GM19351 (cell line): ENCODE measurements at regions not wholly inside any gene's neighbourhood (a gene's known extent, or its start where the extent isn't known, plus 50 kb on each side); places are given as distances from the start of the nearest gene placed in this dataset.

Experiments used
- ATAC-seq: cut with Tn5 transposase; IDR thresholded peaks from one replicate; pipeline ENCODE4 v1.9.1; 2021; ENCODE audit warnings: mild to moderate bottlenecking, moderate library complexity; ENCODE audit not compliant: unreplicated experiment

DNA sequence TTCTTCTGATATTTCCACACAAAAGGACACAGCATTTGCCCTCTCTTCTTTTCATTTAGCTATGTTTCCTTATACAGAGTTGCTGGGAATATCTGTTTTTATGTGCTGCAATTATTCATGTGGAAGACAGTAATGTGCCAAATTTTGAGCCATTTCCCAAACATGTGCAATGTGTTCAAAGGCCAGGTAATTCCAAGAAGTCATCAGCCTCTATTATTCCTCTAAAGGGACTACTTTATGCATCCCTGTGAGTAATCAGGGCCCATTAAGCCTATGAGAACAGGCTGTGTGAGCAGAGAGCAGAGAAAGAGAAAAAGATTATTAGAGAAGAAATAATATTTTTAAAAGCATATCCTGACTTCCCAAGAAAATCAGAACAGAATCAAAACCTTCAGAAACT is 107.6 kb upstream of the OSR1 start:
- ATAC-seq: no peak

DNA sequence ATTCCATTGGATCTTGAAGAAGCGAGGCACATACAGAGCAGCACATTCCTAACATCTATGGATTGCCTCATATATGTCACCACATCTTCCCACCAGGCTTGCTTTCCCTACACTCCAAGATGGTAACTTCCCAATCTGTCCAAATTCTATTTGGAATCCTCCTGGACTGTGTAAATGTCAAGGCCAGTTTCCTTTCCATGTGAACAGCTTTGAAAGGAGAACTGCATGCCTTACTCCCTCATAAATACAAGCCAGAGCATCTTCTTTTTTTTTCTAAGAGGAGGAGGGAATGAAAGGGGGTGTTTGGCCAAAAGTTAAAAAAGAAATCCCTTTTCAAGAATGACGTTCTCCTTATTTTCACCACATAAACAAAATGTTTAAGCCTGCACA is 103.8 kb upstream of the OSR1 start:
- ATAC-seq: no peak

DNA sequence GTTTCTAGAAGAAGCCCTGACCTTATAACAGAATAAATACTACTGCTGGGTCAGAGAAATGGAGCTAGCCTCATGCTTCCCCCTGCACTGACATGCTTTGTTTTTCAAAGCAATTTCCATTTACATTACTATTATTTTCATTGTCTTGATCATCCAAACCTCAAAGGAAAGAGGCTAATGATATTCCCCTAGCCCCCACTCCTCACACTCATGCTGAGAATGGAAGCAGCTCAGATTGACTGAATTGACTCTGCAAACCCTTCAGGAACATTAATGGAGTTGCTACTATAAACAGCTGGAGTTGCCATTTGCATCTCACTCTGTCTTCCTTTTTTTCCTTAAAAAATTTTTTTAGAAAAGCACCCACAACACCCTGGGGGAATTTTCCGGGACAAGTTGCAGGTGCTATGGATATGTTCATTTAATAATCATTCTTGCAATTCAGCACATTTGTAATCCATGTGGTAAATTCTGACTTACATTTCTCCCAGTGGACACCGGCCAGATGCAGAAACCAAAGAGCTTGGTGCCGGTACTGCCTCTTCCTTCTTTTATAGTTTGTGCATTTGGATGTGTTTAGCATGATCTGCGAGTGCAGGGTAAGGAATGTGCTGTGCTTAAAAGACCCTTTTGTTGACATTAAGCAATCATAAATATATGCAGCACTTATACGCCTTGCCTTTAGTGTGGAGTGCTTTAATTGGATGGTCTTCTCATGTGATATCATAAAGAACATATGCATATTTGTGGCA is 103.3 kb upstream of the OSR1 start:
- no peak for ATAC-seq

- no peak for ATAC-seq
These were observed 102.3 kb upstream of the OSR1 start for GRCh38 chr2:19460761-19461160.

GRCh38 chr2:19458427-19459003 is 100.1 kb upstream of the OSR1 start:
- ATAC-seq: no peak

- no peak for ATAC-seq
These were observed 99.4 kb upstream of the OSR1 start for GRCh38 chr2:19457809-19458208.

DNA sequence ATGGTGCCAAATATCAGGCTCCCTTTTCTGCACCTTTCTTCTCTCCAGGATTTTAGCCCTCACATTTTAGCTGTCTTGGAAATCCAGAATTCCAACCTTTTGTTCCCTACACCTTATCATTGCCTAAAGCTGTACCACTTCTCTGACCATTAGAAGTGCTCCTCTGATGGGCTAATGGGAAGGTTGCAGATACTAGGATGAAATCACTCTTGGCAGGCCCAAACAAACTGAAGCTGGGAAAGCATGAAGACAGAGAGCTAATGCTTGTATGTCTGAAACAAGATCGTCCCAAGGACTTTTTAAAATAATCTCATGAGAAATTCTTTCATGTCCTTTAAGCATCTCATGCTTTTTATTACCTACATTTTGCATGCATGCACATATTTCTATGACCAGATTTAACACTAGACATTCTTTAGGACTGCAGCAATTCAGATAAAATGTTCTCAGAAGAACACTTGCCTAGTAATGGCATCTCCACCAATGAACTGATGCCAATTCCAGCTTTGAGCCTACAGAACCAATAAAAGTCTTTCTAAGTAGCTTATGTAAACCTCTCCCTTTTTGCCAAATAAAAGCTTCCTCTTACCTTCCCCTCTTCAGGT is 98.4 kb upstream of the OSR1 start:
- no peak for ATAC-seq

DNA sequence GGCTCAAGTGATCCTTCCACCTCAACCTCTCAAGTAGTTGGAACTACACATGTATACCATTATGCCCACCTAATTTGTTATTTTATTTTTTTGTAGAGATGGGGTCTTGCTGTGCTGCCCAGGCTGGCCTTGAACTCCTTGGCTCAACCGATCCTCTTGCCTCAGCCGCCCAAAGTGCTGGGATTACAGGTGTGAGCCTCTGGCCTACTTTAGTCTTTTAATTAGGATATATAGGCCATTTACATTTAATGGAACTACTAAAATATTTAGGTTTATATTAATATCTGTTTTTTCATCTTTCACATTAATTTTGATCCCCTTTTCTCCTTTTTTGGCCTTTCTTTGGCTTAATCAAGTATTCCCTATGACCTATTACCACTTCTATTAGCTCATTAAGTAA is 95.7 kb upstream of the OSR1 start:
- no peak for ATAC-seq

- no peak for ATAC-seq
These were observed 84.3 kb upstream of the OSR1 start for GRCh38 chr2:19442731-19443130.

GRCh38 chr2:19439081-19439480 is 80.7 kb upstream of the OSR1 start:
- ATAC-seq: no peak

DNA sequence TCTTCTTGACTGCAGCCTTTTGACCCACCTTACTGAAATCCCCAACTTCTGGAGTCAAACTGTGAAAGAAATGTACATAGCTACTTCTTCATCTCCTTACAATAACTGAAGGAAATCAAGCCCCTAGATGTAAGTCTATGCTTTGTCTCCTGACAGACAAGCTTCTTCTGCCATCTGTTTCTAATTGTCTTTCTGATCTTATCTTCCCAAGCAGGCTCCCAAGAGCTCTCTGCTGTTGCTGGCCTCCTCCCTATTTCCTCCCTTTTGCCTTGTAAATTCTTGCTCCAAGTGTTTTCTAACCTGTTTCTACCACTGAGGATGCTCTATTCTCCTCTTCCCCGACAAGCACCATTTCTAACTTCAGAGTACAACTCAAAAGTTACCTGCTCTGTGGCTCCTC is 77.4 kb upstream of the OSR1 start:
- ATAC-seq: no peak

DNA sequence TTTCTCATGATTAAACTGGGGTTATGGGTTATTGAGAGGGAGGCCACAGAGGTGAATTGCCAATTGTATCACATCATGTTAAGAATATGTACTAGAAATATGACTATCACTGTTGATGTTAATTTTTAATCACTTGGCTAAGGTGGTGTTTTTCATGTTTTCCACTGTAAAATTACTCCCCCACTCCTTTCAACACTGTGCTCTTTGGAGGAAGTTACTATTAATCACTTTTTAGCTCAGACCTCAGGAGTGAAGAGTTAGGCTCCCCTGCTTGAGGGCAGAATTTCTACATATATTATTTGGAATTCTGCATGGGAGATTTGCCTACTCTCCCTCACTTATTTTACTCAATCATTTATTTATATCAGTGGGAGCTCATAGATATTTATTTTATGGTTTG is 76.0 kb upstream of the OSR1 start:
- no peak for ATAC-seq

GRCh38 chr2:19426941-19427340 is 68.5 kb upstream of the OSR1 start:
- no peak for ATAC-seq

- no peak for ATAC-seq
These were observed 67.7 kb upstream of the OSR1 start for GRCh38 chr2:19426144-19426543.

DNA sequence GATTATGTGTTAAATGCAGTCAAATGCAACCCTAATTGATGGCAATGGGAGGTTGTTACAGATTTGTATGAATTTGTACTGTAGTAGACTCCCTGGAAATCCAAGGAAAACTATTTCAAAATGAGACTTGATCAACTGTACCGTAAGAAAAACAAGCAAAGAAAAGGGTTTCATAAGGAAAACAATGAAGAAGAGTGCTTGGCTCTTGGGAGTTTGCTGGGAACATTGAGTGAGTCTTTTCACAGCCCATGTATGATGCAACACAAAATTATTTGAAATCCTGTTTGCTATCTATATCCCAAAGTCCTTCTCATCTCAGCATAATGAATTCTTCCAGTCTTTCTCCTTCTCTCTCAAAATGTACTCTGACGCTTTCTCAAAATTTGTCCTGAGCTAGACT is 67.0 kb upstream of the OSR1 start:
- no peak for ATAC-seq

DNA sequence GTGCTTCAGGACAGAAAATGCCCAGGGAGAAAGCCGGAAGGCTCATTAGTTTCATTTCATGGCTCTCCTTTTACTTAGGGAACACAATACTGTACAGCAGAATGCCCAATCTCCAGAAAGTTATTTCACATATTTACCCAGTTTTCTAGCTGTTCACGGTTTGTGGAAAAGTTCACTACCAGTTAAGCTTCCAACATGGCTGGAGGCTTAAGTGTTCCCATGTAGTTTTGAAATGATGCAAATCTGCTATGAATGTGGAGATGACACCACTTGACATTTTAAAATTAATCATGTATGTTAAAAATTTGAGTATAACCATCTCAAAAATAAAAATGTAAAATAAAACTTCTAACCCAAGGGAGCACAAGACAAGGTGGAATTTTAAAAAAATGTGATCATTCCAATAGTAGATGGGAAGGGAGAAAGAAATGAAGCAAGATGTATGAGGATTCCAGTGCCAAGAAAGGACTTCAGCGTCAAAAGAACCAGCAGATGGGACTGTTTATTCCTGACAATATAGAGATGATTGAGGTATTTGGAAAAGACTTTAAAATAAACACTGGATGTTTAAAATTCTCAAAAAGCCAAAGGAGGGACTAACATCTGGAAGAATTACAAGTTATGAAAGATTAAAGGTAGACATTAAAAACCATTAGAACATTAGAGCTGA is 60.9 kb upstream of the OSR1 start:
- ATAC-seq: no peak

DNA sequence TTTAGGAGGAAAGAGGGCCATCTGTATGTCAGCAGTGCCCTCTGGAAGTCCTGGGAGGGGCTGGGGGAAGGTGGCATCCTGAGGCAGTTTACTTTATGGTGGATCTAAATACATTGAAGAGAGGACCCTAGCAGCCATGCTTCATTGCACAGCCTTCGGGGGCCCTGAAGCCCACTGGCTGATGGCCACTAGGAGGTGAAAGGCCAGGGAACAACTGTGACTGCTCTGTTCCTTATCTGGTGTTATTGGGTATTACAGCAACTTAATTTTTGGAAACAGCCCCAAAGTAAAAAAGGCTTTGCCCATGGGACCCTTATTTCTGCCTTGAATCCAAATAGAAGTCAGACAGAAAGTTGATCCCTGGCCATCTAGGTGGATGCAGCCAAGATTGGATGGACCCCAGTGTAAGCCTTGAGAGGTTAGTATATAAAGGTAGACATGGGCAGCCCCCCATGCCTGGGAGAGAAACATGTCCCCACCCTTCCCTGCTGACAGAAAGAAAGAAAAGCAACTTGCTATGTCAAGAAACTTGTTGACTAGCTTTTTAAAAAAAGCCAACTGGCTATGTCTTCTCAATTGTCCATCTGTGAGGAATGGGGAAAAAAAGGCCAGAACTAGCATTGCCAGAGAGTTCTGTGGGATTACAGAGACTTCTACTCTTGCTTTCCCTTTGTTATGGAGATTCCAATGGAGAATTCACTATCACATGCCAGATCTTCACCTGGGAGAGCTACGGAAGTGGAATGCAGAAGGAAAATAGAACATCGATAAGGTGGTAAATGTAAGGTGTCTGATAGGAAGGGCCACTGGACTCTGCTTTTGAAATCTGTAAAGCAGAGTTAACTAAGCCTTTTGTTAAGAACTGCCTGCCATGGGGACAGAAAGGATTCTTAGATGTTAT is 58.6 kb upstream of the OSR1 start:
- ATAC-seq: no peak

GRCh38 chr2:19416083-19416482 is 57.7 kb upstream of the OSR1 start:
- ATAC-seq: no peak

DNA sequence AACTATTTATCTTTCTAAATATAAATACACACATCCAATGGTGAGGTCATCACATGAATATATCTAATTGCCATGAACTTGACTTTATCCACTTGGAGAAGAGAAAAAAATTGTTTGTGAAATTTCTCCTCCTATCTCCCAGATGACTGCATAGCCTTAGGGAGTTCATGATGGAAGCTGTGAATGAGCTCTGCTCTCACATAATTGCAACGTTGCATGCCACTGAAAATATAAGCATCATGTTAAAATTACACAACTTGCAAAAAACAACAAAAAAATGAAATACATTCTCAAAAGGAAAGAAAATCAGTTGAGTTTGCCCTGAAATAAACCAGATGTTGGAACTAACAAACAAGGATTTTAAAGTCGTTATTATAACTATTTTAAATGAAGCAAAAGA is 50.6 kb upstream of the OSR1 start:
- no peak for ATAC-seq

GRCh38 chr2:19408592-19408991 is 50.2 kb upstream of the OSR1 start:
- ATAC-seq: no peak
